Motor neuron (in vitro differentiated cells): ENCODE measurements at regions not wholly inside any gene's neighbourhood (a gene's known extent, or its start where the extent isn't known, plus 50 kb on each side); places are given as distances from the start of the nearest gene placed in this dataset.
A peak's percentile ranks its signal among the peaks of the same experiment; 100 is the strongest.

ENCODE experiments used
- ATAC-seq, 8 experiments: fragments of 200-7000 bp; cut with Tn5 transposase; replicated peaks in 6 of 8; 2 replicates each; pipeline ENCODE4 v1.8.0; 2021; ENCODE audit warnings: mild to moderate bottlenecking in 8 of 8, moderate library complexity in 8 of 8
- H3K27ac ChIP-seq, 2 donors: fragments of 250-450 bp; sonication (Bioruptor Pico); 2 replicates each; pipeline ENCODE4 v1.9.0; 2021; ENCODE audit warnings: antibody characterized with exemption in 2 of 2, mild to moderate bottlenecking in 2 of 2, moderate library complexity in 1 of 2
- H3K4me1 ChIP-seq, 2 donors: fragments of 250-450 bp; sonication (Bioruptor Pico); replicated peaks in 1 of 2; 2 replicates each; pipeline ENCODE4 v1.6.1; 2021; ENCODE audit warnings: antibody characterized with exemption in 2 of 2, mild to moderate bottlenecking in 2 of 2, moderate library complexity in 1 of 2
- H3K4me3 ChIP-seq, 5 donors: fragments of 250-450 bp; sonication (Bioruptor Pico); 2 replicates each; pipeline ENCODE4 v1.9.0; 2021; ENCODE audit warnings: antibody characterized with exemption in 5 of 5, mild to moderate bottlenecking in 5 of 5, moderate library complexity in 4 of 5
- WGBS, 10 experiments: fragments of 450-650 bp; shearing (Covaris generic); methylation state at CpG; one replicate each; pipeline ENCODE4 v1.0.0; 2022; 5-methylcytosine and 5-hydroxymethylcytosine counted together
- in situ Hi-C, 9 experiments: fragments of 400-800 bp; cut with MboI; loops; one replicate each; pipeline ENCODE4 v1.15.0; 2021; ENCODE audit warnings: low sequenced_read_pairs in 9 of 9, low pct_unique_long_range_greater_than_20kb in 2 of 9; ENCODE audit not compliant: unreplicated experiment in 9 of 9

DNA sequence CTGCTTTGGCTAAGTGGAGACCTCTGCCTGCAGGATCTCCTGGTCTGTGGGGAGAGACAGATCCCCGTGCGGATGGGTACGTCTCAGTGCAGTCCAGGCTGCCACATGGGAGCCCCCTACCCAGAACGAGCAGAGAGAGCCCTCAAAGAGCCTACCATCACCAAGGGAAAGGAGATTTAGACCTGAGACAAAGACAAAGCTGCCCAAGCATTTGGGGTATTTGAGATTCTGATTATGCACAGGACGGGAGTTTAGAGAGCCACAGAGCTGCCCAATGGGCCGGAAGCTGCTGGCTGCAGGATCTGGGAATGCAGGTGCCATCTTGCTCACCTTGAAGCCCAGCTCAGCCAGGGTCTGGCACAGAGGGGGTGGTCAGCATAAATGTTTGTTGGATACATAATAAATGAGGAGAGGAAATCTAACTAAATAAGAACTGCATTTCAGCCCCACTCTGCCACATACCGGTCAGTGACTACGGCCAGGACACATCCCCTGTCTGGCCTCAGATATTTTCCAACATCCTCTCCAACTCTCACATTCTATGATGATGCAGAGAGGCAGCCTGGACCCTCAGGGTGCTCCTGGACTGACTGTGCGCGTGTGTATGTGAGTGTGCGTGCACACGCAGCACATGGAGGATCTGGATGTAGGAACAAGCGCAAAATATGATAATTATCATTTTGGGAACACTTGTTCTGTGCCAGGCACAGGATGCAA is 157.8 kb downstream of the FGF18 start:
- Histone ChIP-seq H3K27ac (no peak overlapping the region), H3K4me1 (peaks cover 12 to 13% of the 10 kb centered on the region in 2 donors), H3K4me3 (no peak overlapping the region)
- ATAC-seq: no peak
- WGBS, 10 experiments: 55 to 97% (median 87%) methylated on average over 1 to 8 of the region's 13 CpGs; no CpG with 5 or more reads in 2 of the 10 experiments
- in situ Hi-C loops: no loop called here

GRCh38 chr5:171578049-171578828 is 158.8 kb downstream of the FGF18 start:
- 29 to 100% (median 64%) methylated on average over 1 to 4 of the region's 11 CpGs; no CpG with 5 or more reads in 6 of the 10 experiments for WGBS, 10 experiments
- no peak overlapping the region for H3K4me3 ChIP-seq
- in situ Hi-C loops: no loop called here
- H3K4me1 ChIP-seq: peaks cover 12 to 13% of the 10 kb centered on the region in 2 donors
- no peak overlapping the region for H3K27ac ChIP-seq
- no peak for ATAC-seq

DNA sequence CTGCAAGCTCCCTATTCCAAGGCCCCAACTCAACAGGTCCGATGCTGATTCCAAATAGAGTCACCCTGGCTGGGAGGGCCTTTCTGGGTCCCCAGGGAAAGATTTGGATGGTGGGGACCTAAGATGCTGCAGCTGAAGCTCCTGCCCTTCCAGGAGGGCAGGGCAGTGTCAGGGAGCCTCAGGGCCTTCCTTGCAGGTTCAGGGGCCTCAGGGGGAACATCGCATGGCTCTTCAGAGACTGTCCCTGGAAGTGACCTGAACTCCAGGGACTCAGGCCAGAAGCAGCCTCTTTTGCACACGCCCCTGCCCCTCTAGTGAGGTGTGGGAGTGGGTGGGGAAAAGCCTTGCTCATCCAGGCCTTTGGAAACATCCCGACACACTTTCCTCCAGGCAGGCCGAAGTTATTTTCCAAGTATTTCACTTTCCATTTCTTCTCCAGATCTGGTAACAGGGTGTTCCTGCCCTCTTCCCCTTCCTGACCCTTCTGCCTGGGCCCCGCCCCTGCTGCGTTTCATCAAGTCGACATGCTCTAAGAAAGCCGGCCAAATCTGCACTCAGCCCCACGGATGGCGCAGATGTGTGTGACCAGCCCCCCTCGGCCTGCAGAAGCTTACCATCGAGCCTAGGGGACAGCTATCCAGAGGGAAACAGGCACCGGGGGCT is 159.5 kb downstream of the FGF18 start:
- ATAC-seq: peak in 2 of 8 experiments; percentile 30 to 52
- no peak overlapping the region for H3K27ac ChIP-seq
- 11 to 100% (median 60%) methylated on average over 1 to 9 of the region's 14 CpGs; no CpG with 5 or more reads in 3 of the 10 experiments for WGBS, 10 experiments

DNA sequence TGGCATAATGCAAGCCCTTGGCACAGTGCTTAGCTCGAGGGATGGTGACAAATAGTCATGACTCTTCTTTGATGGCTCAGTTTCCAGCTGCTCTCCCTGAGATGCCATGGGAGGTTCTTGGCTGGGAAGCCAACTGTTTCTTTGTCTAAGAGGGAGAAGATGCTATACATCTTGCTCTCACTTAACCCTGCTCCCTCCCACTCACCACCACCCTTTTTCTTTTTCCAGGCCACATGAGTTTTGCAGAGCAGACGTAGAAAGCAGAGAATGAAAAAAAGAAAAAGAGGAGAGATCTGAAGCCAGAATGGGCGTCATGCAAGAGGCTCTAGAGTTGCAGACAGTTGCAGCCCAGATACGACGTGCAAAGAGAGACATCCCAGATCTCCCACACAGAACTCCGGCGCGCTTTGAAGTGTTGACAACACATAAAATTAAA is 160.5 kb downstream of the FGF18 start:
- peaks cover 12 to 13% of the 10 kb centered on the region in 2 donors for H3K4me1 ChIP-seq
- ATAC-seq: peak in 2 of 8 experiments; percentile 15 to 27
- in situ Hi-C loops: no loop called here
- WGBS, 10 experiments: 2 to 100% (median 57%) methylated on average over 1 to 8 of the region's 8 CpGs
- H3K27ac ChIP-seq: no peak overlapping the region
- H3K4me3 ChIP-seq: no peak overlapping the region

More for the DNA sequence above, 159.5 kb downstream of the FGF18 start:
- in situ Hi-C loops: no loop called here
- no peak overlapping the region for H3K4me3 ChIP-seq
- peaks cover 12 to 13% of the 10 kb centered on the region in 2 donors for H3K4me1 ChIP-seq

- Histone ChIP-seq H3K4me3 (no peak overlapping the region), H3K4me1 (peaks cover 12 to 13% of the 10 kb centered on the region in 2 donors), H3K27ac (peak overlapping the region; percentile 5 to 67)
- peak in 7 of 8 experiments; percentile 62 to 97 (median 92) for ATAC-seq
- WGBS, 10 experiments: 0 to 67% (median 33%) methylated on average over 1 to 5 of the region's 9 CpGs
- in situ Hi-C loops: no loop called here
Measured at GRCh38 chr5:171580502-171581265, 161.2 kb downstream of the FGF18 start.

GRCh38 chr5:171581781-171582180 is 162.3 kb downstream of the FGF18 start:
- H3K4me3 ChIP-seq: no peak overlapping the region
- no peak for ATAC-seq
- WGBS, 10 experiments: 60 to 92% (median 75%) methylated on average over 2 to 6 of the region's 7 CpGs; no CpG with 5 or more reads in 5 of the 10 experiments
- in situ Hi-C loops: no loop called here
- H3K4me1 ChIP-seq: peaks cover 12 to 13% of the 10 kb centered on the region in 2 donors
- no peak overlapping the region for H3K27ac ChIP-seq

DNA sequence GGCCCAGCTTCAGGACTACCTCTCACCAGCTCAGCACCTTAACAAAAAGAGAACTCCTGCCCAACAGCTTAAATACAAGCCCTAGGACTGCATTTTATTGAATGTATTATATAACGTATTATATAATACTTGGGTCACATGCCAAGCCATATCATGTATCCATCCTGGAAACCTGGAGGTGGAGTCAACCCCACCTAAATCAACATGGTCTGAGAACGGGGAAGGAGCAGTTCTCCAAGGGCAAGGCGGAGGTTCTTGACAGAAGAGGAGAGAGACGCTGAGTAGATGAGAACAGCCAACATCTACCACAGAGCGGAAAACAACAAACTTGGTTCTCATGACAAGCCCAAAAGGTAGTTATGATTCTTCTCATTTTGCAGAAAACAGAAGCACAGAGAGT is 163.4 kb downstream of the FGF18 start:
- no peak overlapping the region for H3K4me3 ChIP-seq
- in situ Hi-C loops: no loop called here
- ATAC-seq: no peak

DNA sequence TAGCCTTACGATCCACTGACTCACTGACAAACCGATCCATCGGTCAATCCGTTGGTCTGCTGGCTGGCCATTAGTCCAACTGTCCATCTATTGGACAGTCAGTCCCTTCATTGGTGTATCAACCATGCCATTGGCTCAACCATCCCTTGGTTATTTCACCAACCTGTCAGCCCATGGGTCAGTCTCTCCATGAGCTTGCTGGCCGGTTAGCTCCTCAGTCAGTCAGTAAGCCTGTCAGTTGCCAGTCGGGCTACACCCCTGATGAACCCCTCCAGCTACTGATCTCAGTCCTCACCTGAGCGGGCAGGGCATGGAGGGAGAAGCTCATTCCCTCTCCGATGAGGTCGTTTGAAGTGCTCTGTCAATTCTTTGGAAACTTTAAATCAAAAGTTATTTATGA is 166.5 kb downstream of the FGF18 start:
- in situ Hi-C loops: no loop called here
- Histone ChIP-seq H3K4me1 (peaks cover 3% of the 10 kb centered on the region in 2 donors), H3K27ac (no peak overlapping the region), H3K4me3 (no peak overlapping the region)
- ATAC-seq: no peak
- WGBS, 10 experiments: 20 to 100% (median 78%) methylated on average over 1 to 8 of the region's 9 CpGs; no CpG with 5 or more reads in 2 of the 10 experiments

More for the DNA sequence above, 163.4 kb downstream of the FGF18 start:
- H3K27ac ChIP-seq: no peak overlapping the region
- H3K4me1 ChIP-seq: peaks cover 12 to 13% of the 10 kb centered on the region in 2 donors
- WGBS, 10 experiments: 17 to 100% (median 90%) methylated on average over 1 to 4 of the region's 5 CpGs; no CpG with 5 or more reads in 3 of the 10 experiments

DNA sequence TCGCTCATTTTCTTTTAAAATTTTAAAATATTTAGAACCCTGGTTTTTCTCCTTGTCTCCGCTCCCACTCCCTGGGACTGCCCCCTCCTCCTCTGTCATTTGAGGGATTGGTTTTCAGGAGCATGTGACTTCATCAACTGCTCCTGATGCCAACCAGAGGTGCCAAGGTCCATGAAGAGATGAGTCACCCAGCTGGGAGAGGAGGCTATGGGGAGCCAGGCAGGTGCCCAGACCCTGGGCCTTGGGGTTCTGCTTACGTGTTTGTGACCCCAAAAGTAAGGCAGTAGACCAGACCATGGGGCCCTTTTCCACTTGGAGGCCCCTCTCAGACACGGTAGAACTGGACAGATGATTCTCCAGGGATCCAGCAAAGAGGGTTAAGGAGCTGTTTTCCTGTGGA is 167.0 kb downstream of the FGF18 start:
- no peak for ATAC-seq
- 5 to 92% (median 69%) methylated on average over 1 to 3 of the region's 4 CpGs; no CpG with 5 or more reads in 1 of the 10 experiments for WGBS, 10 experiments
- H3K4me3 ChIP-seq: no peak overlapping the region
- H3K4me1 ChIP-seq: no peaks in the 10 kb centered on the region
- in situ Hi-C loops: no loop called here
- H3K27ac ChIP-seq: no peak overlapping the region

DNA sequence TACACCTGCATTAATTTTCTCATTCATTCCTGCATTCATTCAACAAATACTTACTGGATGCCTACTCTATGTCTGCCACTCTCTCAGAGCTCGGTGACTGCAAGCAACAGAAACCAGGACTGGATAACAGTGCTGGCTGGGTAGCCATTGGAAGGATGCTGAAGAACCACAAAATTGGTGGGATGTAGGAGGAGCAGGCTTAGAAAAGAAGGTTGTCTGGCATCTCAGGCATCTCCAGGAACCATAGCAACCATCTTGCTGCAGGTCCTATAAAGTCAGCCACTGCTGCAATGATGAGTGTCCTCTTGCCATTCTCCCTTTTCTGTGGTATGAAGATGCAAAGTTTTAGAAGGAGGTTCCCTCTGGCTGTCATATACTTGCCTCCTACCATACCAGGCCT is 168.6 kb downstream of the FGF18 start:
- in situ Hi-C loops: no loop called here
- Histone ChIP-seq H3K4me3 (no peak overlapping the region), H3K27ac (no peak overlapping the region), H3K4me1 (no peaks in the 10 kb centered on the region)
- 83 to 100% (median 91%) methylated on average over 1 of the region's 1 CpG; no CpG with 5 or more reads in 5 of the 10 experiments for WGBS, 10 experiments
- no peak for ATAC-seq

GRCh38 chr5:171588790-171589189 is 169.3 kb downstream of the FGF18 start:
- H3K4me3 ChIP-seq: no peak overlapping the region
- H3K27ac ChIP-seq: no peak overlapping the region
- WGBS, 10 experiments: 20 to 100% (median 83%) methylated on average over 1 to 8 of the region's 8 CpGs; no CpG with 5 or more reads in 2 of the 10 experiments
- H3K4me1 ChIP-seq: no peaks in the 10 kb centered on the region
- in situ Hi-C loops: no loop called here
- ATAC-seq: no peak

GRCh38 chr5:171589461-171589860 is 170.0 kb downstream of the FGF18 start:
- WGBS, 10 experiments: 0 to 96% (median 78%) methylated on average over 1 to 5 of the region's 11 CpGs; no CpG with 5 or more reads in 2 of the 10 experiments
- Histone ChIP-seq H3K27ac (no peak overlapping the region), H3K4me3 (no peak overlapping the region), H3K4me1 (no peaks in the 10 kb centered on the region)
- in situ Hi-C loops: no loop called here
- no peak for ATAC-seq
